Neural cell (in vitro differentiated cells): ENCODE measurements at regions not wholly inside any gene's neighbourhood (a gene's known extent, or its start where the extent isn't known, plus 50 kb on each side); places are given as distances from the start of the nearest gene placed in this dataset.

Experiments
- H2AFZ ChIP-seq: fragments of 200-600, 300-800 bp; sonication (generic), shearing (Covaris generic); 2 replicates; pipeline ENCODE4 v1.6.0; 2014; ENCODE audit warnings: low read depth, mild to moderate bottlenecking, antibody characterized with exemption, low read length, moderate library complexity
- H3F3A ChIP-seq: fragments of 200-600 bp; shearing (Covaris generic); 2 replicates; pipeline ENCODE4 v1.6.1; 2016; ENCODE audit warnings: mild to moderate bottlenecking, moderate library complexity, mixed read lengths, antibody characterized with exemption, low read length; ENCODE audit not compliant: insufficient read depth, poor library complexity, severe bottlenecking
- H3K27ac ChIP-seq: fragments of 200-600, 300-800 bp; sonication (generic), shearing (Covaris generic); 2 replicates; pipeline ENCODE4 v1.5.1; 2014; ENCODE audit warnings: mild to moderate bottlenecking, low read length, moderate library complexity
- H3K27me3 ChIP-seq: fragments of 300-800, 200-600 bp; sonication (generic), shearing (Covaris generic); 2 replicates; pipeline ENCODE4 v1.6.0; 2014; ENCODE audit warnings: mild to moderate bottlenecking, low read depth, low read length, moderate library complexity; ENCODE audit not compliant: insufficient read depth
- H3K36me3 ChIP-seq: fragments of 300-800, 200-600 bp; sonication (generic), shearing (Covaris generic); 2 replicates; pipeline ENCODE4 v1.5.1; 2014; ENCODE audit warnings: mild to moderate bottlenecking, antibody characterized with exemption, low read length, moderate library complexity; ENCODE audit not compliant: insufficient read depth
- H3K4me2 ChIP-seq: fragments of 300-800, 200-600 bp; sonication (generic), shearing (Covaris generic); 2 replicates; pipeline ENCODE4 v1.6.0; 2014; ENCODE audit warnings: mild to moderate bottlenecking, low read length
- H3K4me3 ChIP-seq: fragments of 300-800, 200-600 bp; sonication (generic), shearing (Covaris generic); 2 replicates; pipeline ENCODE4 v1.5.1; 2014; ENCODE audit warnings: mild to moderate bottlenecking, low read length, moderate library complexity
- H3K79me2 ChIP-seq: fragments of 200-600 bp; shearing (Covaris generic); replicated peaks from 2 replicates; pipeline ENCODE4 v1.6.0; 2014; ENCODE audit warnings: mild to moderate bottlenecking, low read length, moderate library complexity; ENCODE audit not compliant: insufficient read depth
- H3K9ac ChIP-seq: fragments of 300-800, 200-600 bp; sonication (generic), shearing (Covaris generic); 2 replicates; pipeline ENCODE4 v1.6.1; 2016; ENCODE audit warnings: mild to moderate bottlenecking, low read length, mixed read lengths
- H3K9me2 ChIP-seq: fragments of 200-600 bp; shearing (Covaris generic); 2 replicates; pipeline ENCODE4 v1.6.1; 2016; ENCODE audit warnings: mild to moderate bottlenecking, low read length, mixed read lengths; ENCODE audit not compliant: insufficient read depth
- H3K9me3 ChIP-seq: fragments of 200-600, 300-800 bp; sonication (generic), shearing (Covaris generic); 2 replicates; pipeline ENCODE4 v1.6.1; 2016; ENCODE audit warnings: mild to moderate bottlenecking, mixed run types, low read length, moderate library complexity, mixed read lengths
- H4K20me1 ChIP-seq: fragments of 200-600 bp; shearing (Covaris generic); 2 replicates; pipeline ENCODE4 v1.6.1; 2016; ENCODE audit warnings: mild to moderate bottlenecking, mixed run types; ENCODE audit not compliant: insufficient read depth
- CTCF ChIP-seq: fragments of 450-650 bp; IDR thresholded peaks from 2 replicates; pipeline ENCODE4 v1.5.1; 2014; ENCODE audit warnings: antibody characterized with exemption, mild to moderate bottlenecking, moderate library complexity; ENCODE audit not compliant: poor library complexity, severe bottlenecking
- EP300 ChIP-seq: fragments of 450-650 bp; conservative IDR thresholded peaks from 2 replicates; pipeline ENCODE4 v1.6.1; 2014; ENCODE audit warnings: antibody characterized with exemption, mild to moderate bottlenecking, moderate library complexity; ENCODE audit not compliant: poor library complexity, severe bottlenecking
- EZH2 ChIP-seq: fragments of 200-600, 300-800 bp; shearing (Covaris generic), sonication (generic); IDR thresholded peaks from 2 replicates; pipeline ENCODE4 v1.6.1; 2014; ENCODE audit warnings: antibody characterized with exemption, low read length, borderline replicate concordance, mild to moderate bottlenecking; ENCODE audit not compliant: insufficient read depth, poor library complexity, severe bottlenecking
- MXI1 ChIP-seq: fragments of 450-650 bp; conservative IDR thresholded peaks from 2 replicates; pipeline ENCODE4 v1.6.1; 2014; ENCODE audit warnings: antibody characterized with exemption, mild to moderate bottlenecking; ENCODE audit not compliant: poor library complexity, severe bottlenecking
- POLR2AphosphoS5 ChIP-seq: IDR thresholded peaks from 2 replicates; pipeline ENCODE4 v1.6.1; 2012
- RAD21 ChIP-seq: fragments of 450-650 bp; conservative IDR thresholded peaks from 2 replicates; pipeline ENCODE4 v1.6.1; 2014; ENCODE audit warnings: antibody characterized with exemption, mild to moderate bottlenecking, moderate library complexity
- SMC3 ChIP-seq: fragments of 450-650 bp; conservative IDR thresholded peaks from 2 replicates; pipeline ENCODE4 v1.6.1; 2014; ENCODE audit warnings: antibody characterized with exemption, mild to moderate bottlenecking, moderate library complexity; ENCODE audit not compliant: poor library complexity
- TAF1 ChIP-seq: IDR thresholded peaks from 2 replicates; pipeline ENCODE4 v1.6.1; 2012; ENCODE audit warnings: low read depth
- TF ChIP-seq, protein P1 (sequence below): IDR thresholded peaks from 2 replicates; pipeline ENCODE4 v1.6.1; 2012; ENCODE audit warnings: borderline replicate concordance

DNA sequence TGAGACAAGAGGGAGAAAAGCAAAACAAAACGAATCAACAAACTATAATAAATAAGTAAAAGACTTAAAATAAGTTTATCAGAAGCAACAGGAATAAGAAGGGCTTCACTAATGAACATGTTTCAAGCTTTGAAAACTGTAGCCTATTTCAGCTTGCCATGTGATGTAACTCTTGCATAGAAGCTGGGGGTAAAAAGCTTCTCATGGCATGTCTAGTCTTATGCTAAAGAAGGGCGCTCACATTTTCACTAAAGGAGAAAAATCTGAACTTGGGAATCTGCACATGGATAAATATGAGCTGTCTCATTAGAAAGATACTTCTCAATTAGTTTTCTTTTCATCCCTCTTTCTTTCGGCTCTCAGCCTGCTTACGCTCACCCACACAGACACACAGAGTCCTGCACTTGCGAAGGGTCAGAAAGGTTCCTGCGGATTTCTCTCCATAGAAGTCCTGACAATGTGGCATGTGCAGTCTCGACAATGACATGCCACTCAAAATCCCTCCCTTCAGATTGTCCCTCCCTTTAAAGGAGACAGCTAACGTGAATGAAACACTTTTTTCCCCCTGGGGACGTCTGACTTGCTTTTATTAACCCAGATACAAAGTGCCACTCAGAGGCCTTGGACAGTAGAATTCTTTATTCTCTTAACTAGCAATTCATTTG, 568.9 kb upstream of the NR2F2 start:
- no peaks in the 10 kb centered on the region for H3K79me2 ChIP-seq
- H3K27me3 ChIP-seq: no peaks in the 10 kb centered on the region
- H3K4me2 ChIP-seq: no peak overlapping the region
- no peaks in the 10 kb centered on the region for H3K9me3 ChIP-seq
- H3K36me3 ChIP-seq: no peaks in the 10 kb centered on the region
- peak; percentile 39 for TF ChIP-seq EP300
- TF ChIP-seq, protein P1, sequence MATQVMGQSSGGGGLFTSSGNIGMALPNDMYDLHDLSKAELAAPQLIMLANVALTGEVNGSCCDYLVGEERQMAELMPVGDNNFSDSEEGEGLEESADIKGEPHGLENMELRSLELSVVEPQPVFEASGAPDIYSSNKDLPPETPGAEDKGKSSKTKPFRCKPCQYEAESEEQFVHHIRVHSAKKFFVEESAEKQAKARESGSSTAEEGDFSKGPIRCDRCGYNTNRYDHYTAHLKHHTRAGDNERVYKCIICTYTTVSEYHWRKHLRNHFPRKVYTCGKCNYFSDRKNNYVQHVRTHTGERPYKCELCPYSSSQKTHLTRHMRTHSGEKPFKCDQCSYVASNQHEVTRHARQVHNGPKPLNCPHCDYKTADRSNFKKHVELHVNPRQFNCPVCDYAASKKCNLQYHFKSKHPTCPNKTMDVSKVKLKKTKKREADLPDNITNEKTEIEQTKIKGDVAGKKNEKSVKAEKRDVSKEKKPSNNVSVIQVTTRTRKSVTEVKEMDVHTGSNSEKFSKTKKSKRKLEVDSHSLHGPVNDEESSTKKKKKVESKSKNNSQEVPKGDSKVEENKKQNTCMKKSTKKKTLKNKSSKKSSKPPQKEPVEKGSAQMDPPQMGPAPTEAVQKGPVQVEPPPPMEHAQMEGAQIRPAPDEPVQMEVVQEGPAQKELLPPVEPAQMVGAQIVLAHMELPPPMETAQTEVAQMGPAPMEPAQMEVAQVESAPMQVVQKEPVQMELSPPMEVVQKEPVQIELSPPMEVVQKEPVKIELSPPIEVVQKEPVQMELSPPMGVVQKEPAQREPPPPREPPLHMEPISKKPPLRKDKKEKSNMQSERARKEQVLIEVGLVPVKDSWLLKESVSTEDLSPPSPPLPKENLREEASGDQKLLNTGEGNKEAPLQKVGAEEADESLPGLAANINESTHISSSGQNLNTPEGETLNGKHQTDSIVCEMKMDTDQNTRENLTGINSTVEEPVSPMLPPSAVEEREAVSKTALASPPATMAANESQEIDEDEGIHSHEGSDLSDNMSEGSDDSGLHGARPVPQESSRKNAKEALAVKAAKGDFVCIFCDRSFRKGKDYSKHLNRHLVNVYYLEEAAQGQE: no peak
- H4K20me1 ChIP-seq: no peaks in the 10 kb centered on the region
- H3F3A ChIP-seq: no peaks in the 10 kb centered on the region
- no peak overlapping the region for H3K27ac ChIP-seq
- H3K9me2 ChIP-seq: no peaks in the 10 kb centered on the region
- no peak overlapping the region for H3K9ac ChIP-seq
- no peak overlapping the region for H2AFZ ChIP-seq
- peak overlapping the region; percentile 36 for H3K4me3 ChIP-seq

- Histone ChIP-seq H2AFZ (no peak overlapping the region), H3K9me2 (no peaks in the 10 kb centered on the region), H3K9ac (no peak overlapping the region), H3F3A (no peaks in the 10 kb centered on the region), H3K79me2 (no peaks in the 10 kb centered on the region), H3K36me3 (no peaks in the 10 kb centered on the region), H3K27me3 (no peaks in the 10 kb centered on the region), H3K27ac (no peak overlapping the region), H3K4me3 (no peak overlapping the region), H3K9me3 (no peaks in the 10 kb centered on the region), H3K4me2 (no peak overlapping the region), H4K20me1 (no peaks in the 10 kb centered on the region)
- TF ChIP-seq EZH2 (no peak), EP300 (no peak), TAF1 (no peak), POLR2AphosphoS5 (no peak), RAD21 (no peak), MXI1 (no peak), SMC3 (no peak), CTCF (no peak)
- TF ChIP-seq, protein P1: no peak
These were observed 567.1 kb upstream of the NR2F2 start for GRCh38 chr15:95763426-95763825.
